ENCODE measurements at regions not wholly inside any gene's neighbourhood (a gene's known extent, or its start where the extent isn't known, plus 50 kb on each side); places are given as distances from the start of the nearest gene placed in this dataset.

DNA sequence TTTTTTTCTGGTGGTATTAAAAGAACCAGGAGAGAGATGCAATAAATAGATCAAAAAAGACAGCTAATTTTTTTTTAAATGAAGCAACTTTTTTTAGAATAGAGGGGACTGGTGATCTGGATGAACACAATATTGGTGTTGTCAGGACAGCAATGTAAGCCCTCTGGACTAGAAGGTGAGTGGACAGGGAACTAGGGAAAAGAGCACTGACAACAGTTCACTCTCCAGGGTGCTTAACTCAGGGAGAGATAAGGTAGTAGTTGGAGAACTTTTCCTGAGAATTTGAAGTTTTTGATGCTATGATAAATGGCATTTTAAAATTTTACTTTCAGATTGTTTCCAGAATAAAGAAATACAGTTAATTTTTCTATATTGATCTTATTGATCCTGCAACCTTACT lies 158.3 kb upstream of the STAC start:
- TF ChIP-seq, protein P1, sequence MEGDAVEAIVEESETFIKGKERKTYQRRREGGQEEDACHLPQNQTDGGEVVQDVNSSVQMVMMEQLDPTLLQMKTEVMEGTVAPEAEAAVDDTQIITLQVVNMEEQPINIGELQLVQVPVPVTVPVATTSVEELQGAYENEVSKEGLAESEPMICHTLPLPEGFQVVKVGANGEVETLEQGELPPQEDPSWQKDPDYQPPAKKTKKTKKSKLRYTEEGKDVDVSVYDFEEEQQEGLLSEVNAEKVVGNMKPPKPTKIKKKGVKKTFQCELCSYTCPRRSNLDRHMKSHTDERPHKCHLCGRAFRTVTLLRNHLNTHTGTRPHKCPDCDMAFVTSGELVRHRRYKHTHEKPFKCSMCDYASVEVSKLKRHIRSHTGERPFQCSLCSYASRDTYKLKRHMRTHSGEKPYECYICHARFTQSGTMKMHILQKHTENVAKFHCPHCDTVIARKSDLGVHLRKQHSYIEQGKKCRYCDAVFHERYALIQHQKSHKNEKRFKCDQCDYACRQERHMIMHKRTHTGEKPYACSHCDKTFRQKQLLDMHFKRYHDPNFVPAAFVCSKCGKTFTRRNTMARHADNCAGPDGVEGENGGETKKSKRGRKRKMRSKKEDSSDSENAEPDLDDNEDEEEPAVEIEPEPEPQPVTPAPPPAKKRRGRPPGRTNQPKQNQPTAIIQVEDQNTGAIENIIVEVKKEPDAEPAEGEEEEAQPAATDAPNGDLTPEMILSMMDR (IDR thresholded peaks at IDR 0.05): no peak
- TF ChIP-seq POLR2A (IDR thresholded peaks at IDR 0.05): no peak

All from transverse colon (tissue), 3 donors.